ENCODE measurements at regions not wholly inside any gene's neighbourhood (a gene's known extent, or its start where the extent isn't known, plus 50 kb on each side); places are given as distances from the start of the nearest gene placed in this dataset.

- TF ChIP-seq NFIC (IDR thresholded peaks at IDR 0.05) (no peak), EP300 (IDR thresholded peaks at IDR 0.05; ENCODE audit: borderline replicate concordance) (no peak), MAX (IDR thresholded peaks at IDR 0.05) (no peak), TAF1 (IDR thresholded peaks at IDR 0.05; ENCODE audit: low read depth) (no peak), REST (IDR thresholded peaks at IDR 0.05; ENCODE audit: low read depth) (no peak), YY1 (IDR thresholded peaks at IDR 0.05; ENCODE audit: low read depth) (no peak), TCF12 (IDR thresholded peaks at IDR 0.05; ENCODE audit: low read depth) (no peak), CEBPB (IDR thresholded peaks at IDR 0.05) (no peak), RAD21 (IDR thresholded peaks at IDR 0.05; ENCODE audit: low read depth) (no peak)
These were observed 62.6 kb upstream of the TNFRSF21 start for GRCh38 chr6:47372318-47372717.
